LNCAP (cell line): ENCODE measurements at regions not wholly inside any gene's neighbourhood (a gene's known extent, or its start where the extent isn't known, plus 50 kb on each side); places are given as distances from the start of the nearest gene placed in this dataset.

Source experiments
- CTCF ChIP-seq: fragments of 450-650 bp; IDR thresholded peaks from 2 replicates; pipeline ENCODE4 v1.5.1; 2017; ENCODE audit warnings: mild to moderate bottlenecking

- TF ChIP-seq CTCF: no peak
Measured at GRCh38 chr10:121085367-121085766, 234.2 kb downstream of the WDR11 start.

GRCh38 chr10:121087129-121087528 lies 236.0 kb downstream of the WDR11 start:
- no peak for TF ChIP-seq CTCF

DNA sequence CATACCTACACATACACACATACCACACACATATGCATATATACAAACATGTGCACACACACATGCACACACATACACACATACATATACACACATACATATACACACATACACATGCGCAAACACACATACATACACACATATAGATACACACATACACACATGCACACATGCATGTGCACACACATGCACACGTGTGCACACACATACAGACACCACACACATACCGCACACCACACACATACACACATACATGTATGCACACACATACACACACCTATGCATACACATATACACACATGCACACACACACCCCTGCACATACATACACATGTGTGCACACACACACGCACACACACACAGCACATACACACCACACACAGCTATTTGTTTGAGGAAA lies 236.5 kb downstream of the WDR11 start:
- TF ChIP-seq CTCF: no peak

- peak; percentile 39; the same call in 1 of the 2 replicates for TF ChIP-seq CTCF
Measured at GRCh38 chr10:121088524-121088923, 237.4 kb downstream of the WDR11 start.

- no peak for TF ChIP-seq CTCF
Measured at GRCh38 chr10:121089434-121089833, 238.3 kb downstream of the WDR11 start.

- TF ChIP-seq CTCF: no peak
Measured at GRCh38 chr10:121091961-121092719, 241.0 kb downstream of the WDR11 start.

- TF ChIP-seq CTCF: no peak
Measured at GRCh38 chr10:121092720-121093095, 241.5 kb downstream of the WDR11 start.
